ENCODE measurements at regions not wholly inside any gene's neighbourhood (a gene's known extent, or its start where the extent isn't known, plus 50 kb on each side); places are given as distances from the start of the nearest gene placed in this dataset.

GRCh38 chrX:134734466-134734952, 62.5 kb downstream of the PABIR2 start:
- TF ChIP-seq, protein P1, sequence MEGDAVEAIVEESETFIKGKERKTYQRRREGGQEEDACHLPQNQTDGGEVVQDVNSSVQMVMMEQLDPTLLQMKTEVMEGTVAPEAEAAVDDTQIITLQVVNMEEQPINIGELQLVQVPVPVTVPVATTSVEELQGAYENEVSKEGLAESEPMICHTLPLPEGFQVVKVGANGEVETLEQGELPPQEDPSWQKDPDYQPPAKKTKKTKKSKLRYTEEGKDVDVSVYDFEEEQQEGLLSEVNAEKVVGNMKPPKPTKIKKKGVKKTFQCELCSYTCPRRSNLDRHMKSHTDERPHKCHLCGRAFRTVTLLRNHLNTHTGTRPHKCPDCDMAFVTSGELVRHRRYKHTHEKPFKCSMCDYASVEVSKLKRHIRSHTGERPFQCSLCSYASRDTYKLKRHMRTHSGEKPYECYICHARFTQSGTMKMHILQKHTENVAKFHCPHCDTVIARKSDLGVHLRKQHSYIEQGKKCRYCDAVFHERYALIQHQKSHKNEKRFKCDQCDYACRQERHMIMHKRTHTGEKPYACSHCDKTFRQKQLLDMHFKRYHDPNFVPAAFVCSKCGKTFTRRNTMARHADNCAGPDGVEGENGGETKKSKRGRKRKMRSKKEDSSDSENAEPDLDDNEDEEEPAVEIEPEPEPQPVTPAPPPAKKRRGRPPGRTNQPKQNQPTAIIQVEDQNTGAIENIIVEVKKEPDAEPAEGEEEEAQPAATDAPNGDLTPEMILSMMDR (IDR thresholded peaks at IDR 0.05; ENCODE audit: insufficient read depth, low read depth, low read length) = no peak
- no peak overlapping the region for H3K4me3 ChIP-seq (ENCODE audit: low read depth, low read length)
- DNase-seq (ENCODE audit: low read depth) = peak; percentile 83

DNA sequence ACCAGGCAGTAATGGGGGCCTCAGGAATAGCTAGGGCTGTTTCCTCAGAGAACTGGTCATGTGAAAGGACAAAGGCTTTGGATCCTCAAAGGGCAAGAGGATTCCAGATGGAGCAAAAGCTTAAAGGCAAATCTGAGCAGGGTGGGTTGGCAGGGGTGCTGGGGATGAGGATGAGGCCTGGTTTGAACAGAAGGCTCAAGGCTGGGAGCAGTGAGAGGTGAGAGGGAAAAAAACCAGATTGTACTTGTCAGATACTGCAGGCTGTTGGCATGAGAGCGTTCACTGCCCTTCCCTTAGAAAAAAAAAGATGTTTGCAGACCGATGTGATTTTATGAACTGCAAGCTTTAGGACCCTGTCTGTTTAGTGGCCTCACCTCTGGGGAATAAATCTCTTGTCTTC, 63.4 kb downstream of the PABIR2 start:
- TF ChIP-seq, protein P1 (IDR thresholded peaks at IDR 0.05; ENCODE audit: insufficient read depth, low read depth, low read length) = no peak
- H3K4me3 ChIP-seq (ENCODE audit: low read depth, low read length) = no peak overlapping the region
- peak; percentile 39 for DNase-seq (ENCODE audit: low read depth)

GRCh38 chrX:134732676-134733075, 64.3 kb downstream of the PABIR2 start:
- DNase-seq (ENCODE audit: low read depth) = no peak
- TF ChIP-seq, protein P1 (IDR thresholded peaks at IDR 0.05; ENCODE audit: insufficient read depth, low read depth, low read length) = no peak
- no peak overlapping the region for H3K4me3 ChIP-seq (ENCODE audit: low read depth, low read length)

DNA sequence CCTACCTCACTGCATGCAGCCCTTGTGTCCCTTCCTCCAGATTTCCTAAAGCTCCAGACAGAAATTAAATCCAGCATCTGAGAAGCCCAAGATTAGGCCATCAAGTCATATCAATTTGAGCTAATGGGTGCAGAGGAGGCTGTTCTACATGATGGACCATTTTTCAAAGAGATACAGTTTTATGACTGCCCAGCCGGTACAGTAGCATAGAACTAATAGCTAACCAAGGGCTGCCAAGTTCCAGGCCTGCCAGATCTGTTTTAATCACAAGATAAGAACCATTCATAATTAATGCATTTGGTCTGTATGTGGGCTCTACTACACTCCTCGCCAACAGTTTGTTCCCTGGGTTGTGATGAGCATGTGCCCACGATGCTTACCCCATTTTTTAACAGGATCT, 64.9 kb downstream of the PABIR2 start:
- no peak for DNase-seq (ENCODE audit: low read depth)
- TF ChIP-seq, protein P1 (IDR thresholded peaks at IDR 0.05; ENCODE audit: insufficient read depth, low read depth, low read length) = no peak

GRCh38 chrX:134727363-134727762, 69.1 kb upstream of the PLAC1 start:
- TF ChIP-seq, protein P1 (IDR thresholded peaks at IDR 0.05; ENCODE audit: insufficient read depth, low read depth, low read length) = peak; percentile 45
- no peak overlapping the region for H3K4me3 ChIP-seq (ENCODE audit: low read depth, low read length)
- DNase-seq (ENCODE audit: low read depth) = no peak

More for the DNA sequence above, 64.9 kb downstream of the PABIR2 start:
- no peak overlapping the region for H3K4me3 ChIP-seq (ENCODE audit: low read depth, low read length)

GRCh38 chrX:134725103-134725690, 66.9 kb upstream of the PLAC1 start:
- no peak overlapping the region for H3K4me3 ChIP-seq (ENCODE audit: low read depth, low read length)
- DNase-seq (ENCODE audit: low read depth) = no peak
- TF ChIP-seq, protein P1 (IDR thresholded peaks at IDR 0.05; ENCODE audit: insufficient read depth, low read depth, low read length) = no peak

Data from fibroblast of villous mesenchyme (primary cell).